ENCODE measurements at regions not wholly inside any gene's neighbourhood (a gene's known extent, or its start where the extent isn't known, plus 50 kb on each side); places are given as distances from the start of the nearest gene placed in this dataset.

GRCh38 chr2:236705295-236706105 lies 135.9 kb downstream of the ACKR3 start:
- Histone ChIP-seq H3K27ac (ENCODE audit: low read depth, low read length) (no peak overlapping the region), H2AFZ (ENCODE audit: low read length) (no peak overlapping the region), H3K4me2 (ENCODE audit: insufficient read depth, low read length) (no peak overlapping the region), H4K20me1 (ENCODE audit: insufficient read depth, low read length) (no peaks in the 10 kb centered on the region), H3K9me3 (ENCODE audit: low read depth, low read length) (no peaks in the 10 kb centered on the region), H3K36me3 (ENCODE audit: insufficient read depth, low read length) (no peaks in the 10 kb centered on the region), H3K4me1 (ENCODE audit: insufficient read depth, low read length) (no peaks in the 10 kb centered on the region), H3K79me2 (ENCODE audit: insufficient read depth, low read length) (no peaks in the 10 kb centered on the region), H3K27me3 (ENCODE audit: insufficient read depth, low read length) (no peaks in the 10 kb centered on the region), H3K4me3 (ENCODE audit: insufficient read depth, low read length) (no peak overlapping the region)
- DNase-seq (ENCODE audit: insufficient read length, low spot score, missing footprints): no peak
- TF ChIP-seq CTCF (IDR thresholded peaks at IDR 0.05; ENCODE audit: extremely low read depth, low read depth, low read length): no peak

- no peak overlapping the region for H3K4me2 ChIP-seq (ENCODE audit: insufficient read depth, low read length)
- no peaks in the 10 kb centered on the region for H3K4me1 ChIP-seq (ENCODE audit: insufficient read depth, low read length)
- no peak for TF ChIP-seq CTCF (IDR thresholded peaks at IDR 0.05; ENCODE audit: extremely low read depth, low read depth, low read length)
- no peaks in the 10 kb centered on the region for H3K36me3 ChIP-seq (ENCODE audit: insufficient read depth, low read length)
- H3K4me3 ChIP-seq (ENCODE audit: insufficient read depth, low read length): no peak overlapping the region
- H4K20me1 ChIP-seq (ENCODE audit: insufficient read depth, low read length): no peaks in the 10 kb centered on the region
- no peak overlapping the region for H2AFZ ChIP-seq (ENCODE audit: low read length)
- no peaks in the 10 kb centered on the region for H3K27me3 ChIP-seq (ENCODE audit: insufficient read depth, low read length)
- no peak for DNase-seq (ENCODE audit: insufficient read length, low spot score, missing footprints)
- no peak overlapping the region for H3K27ac ChIP-seq (ENCODE audit: low read depth, low read length)
- no peaks in the 10 kb centered on the region for H3K79me2 ChIP-seq (ENCODE audit: insufficient read depth, low read length)
- H3K9me3 ChIP-seq (ENCODE audit: low read depth, low read length): no peaks in the 10 kb centered on the region
Observed at GRCh38 chr2:236706288-236706687, 136.7 kb downstream of the ACKR3 start.

- Histone ChIP-seq H3K27me3 (ENCODE audit: insufficient read depth, low read length) (no peaks in the 10 kb centered on the region), H3K27ac (ENCODE audit: low read depth, low read length) (no peak overlapping the region), H3K36me3 (ENCODE audit: insufficient read depth, low read length) (no peaks in the 10 kb centered on the region), H3K4me3 (ENCODE audit: insufficient read depth, low read length) (no peak overlapping the region), H3K79me2 (ENCODE audit: insufficient read depth, low read length) (no peaks in the 10 kb centered on the region), H3K4me2 (ENCODE audit: insufficient read depth, low read length) (no peak overlapping the region), H4K20me1 (ENCODE audit: insufficient read depth, low read length) (no peaks in the 10 kb centered on the region), H3K9me3 (ENCODE audit: low read depth, low read length) (no peaks in the 10 kb centered on the region), H3K4me1 (ENCODE audit: insufficient read depth, low read length) (peaks cover 4% of the 10 kb centered on the region), H2AFZ (ENCODE audit: low read length) (no peak overlapping the region)
- no peak for TF ChIP-seq CTCF (IDR thresholded peaks at IDR 0.05; ENCODE audit: extremely low read depth, low read depth, low read length)
- DNase-seq (ENCODE audit: insufficient read length, low spot score, missing footprints): no peak
Observed at GRCh38 chr2:236706803-236707202, 137.2 kb downstream of the ACKR3 start.

- H3K4me3 ChIP-seq (ENCODE audit: insufficient read depth, low read length): no peak overlapping the region
- peak; percentile 89 for DNase-seq (ENCODE audit: insufficient read length, low spot score, missing footprints)
- no peak for TF ChIP-seq CTCF (IDR thresholded peaks at IDR 0.05; ENCODE audit: extremely low read depth, low read depth, low read length)
- no peaks in the 10 kb centered on the region for H3K27me3 ChIP-seq (ENCODE audit: insufficient read depth, low read length)
- H3K79me2 ChIP-seq (ENCODE audit: insufficient read depth, low read length): no peaks in the 10 kb centered on the region
- no peak overlapping the region for H3K4me2 ChIP-seq (ENCODE audit: insufficient read depth, low read length)
- no peaks in the 10 kb centered on the region for H4K20me1 ChIP-seq (ENCODE audit: insufficient read depth, low read length)
- peak overlapping the region; percentile 10 for H3K27ac ChIP-seq (ENCODE audit: low read depth, low read length)
- peaks cover 17% of the 10 kb centered on the region for H3K4me1 ChIP-seq (ENCODE audit: insufficient read depth, low read length)
- H2AFZ ChIP-seq (ENCODE audit: low read length): no peak overlapping the region
- no peaks in the 10 kb centered on the region for H3K9me3 ChIP-seq (ENCODE audit: low read depth, low read length)
- no peaks in the 10 kb centered on the region for H3K36me3 ChIP-seq (ENCODE audit: insufficient read depth, low read length)
Observed at GRCh38 chr2:236711440-236711839, 141.8 kb downstream of the ACKR3 start.
